ENCODE measurements at regions not wholly inside any gene's neighbourhood (a gene's known extent, or its start where the extent isn't known, plus 50 kb on each side); places are given as distances from the start of the nearest gene placed in this dataset.

GRCh38 chr2:11050565-11050964, 104.7 kb upstream of the SLC66A3 start:
- no peak for DNase-seq

- DNase-seq = no peak
Measured at GRCh38 chr2:11051280-11051679, 104.0 kb upstream of the SLC66A3 start.

- DNase-seq = no peak
Measured at GRCh38 chr2:11053546-11053945, 101.7 kb upstream of the SLC66A3 start.

GRCh38 chr2:11054783-11055678, 100.2 kb upstream of the SLC66A3 start:
- DNase-seq = no peak

- DNase-seq = no peak
Measured at GRCh38 chr2:11055679-11056215, 99.5 kb upstream of the SLC66A3 start.

GRCh38 chr2:11056614-11057013, 98.7 kb upstream of the SLC66A3 start:
- peak; percentile 25 for DNase-seq

- no peak for DNase-seq
Measured at GRCh38 chr2:11057031-11057430, 98.2 kb upstream of the SLC66A3 start.

GRCh38 chr2:11058129-11058528, 97.1 kb upstream of the SLC66A3 start:
- DNase-seq = no peak

- peak; percentile 72 for DNase-seq
Measured at GRCh38 chr2:11060376-11061169, 94.7 kb upstream of the SLC66A3 start.

- no peak for DNase-seq
Measured at GRCh38 chr2:11065833-11066485, 89.3 kb upstream of the SLC66A3 start.

GRCh38 chr2:11067221-11068078, 87.8 kb upstream of the SLC66A3 start:
- no peak for DNase-seq

- no peak for DNase-seq
Measured at GRCh38 chr2:11068079-11068741, 87.1 kb upstream of the SLC66A3 start.

GRCh38 chr2:11068856-11069526, 86.3 kb upstream of the SLC66A3 start:
- DNase-seq = no peak

- no peak for DNase-seq
Measured at GRCh38 chr2:11069566-11070185, 85.6 kb upstream of the SLC66A3 start.

- no peak for DNase-seq
Measured at GRCh38 chr2:11071211-11071610, 84.1 kb upstream of the SLC66A3 start.

- DNase-seq = no peak
Measured at GRCh38 chr2:11071939-11072338, 83.3 kb upstream of the SLC66A3 start.

- DNase-seq = no peak
Measured at GRCh38 chr2:11072550-11072949, 82.7 kb upstream of the SLC66A3 start.

GRCh38 chr2:11073251-11073650, 82.0 kb upstream of the SLC66A3 start:
- DNase-seq = no peak

GRCh38 chr2:11073776-11074175, 81.5 kb upstream of the SLC66A3 start:
- no peak for DNase-seq

- no peak for DNase-seq
Measured at GRCh38 chr2:11074246-11074820, 80.9 kb upstream of the SLC66A3 start.

Measured in COR-L47 (cell line).